HG03439 (cell line): ENCODE measurements at regions not wholly inside any gene's neighbourhood (a gene's known extent, or its start where the extent isn't known, plus 50 kb on each side); places are given as distances from the start of the nearest gene placed in this dataset.

Experiments
- ATAC-seq: cut with Tn5 transposase; IDR thresholded peaks from one replicate; pipeline ENCODE4 v1.9.1; 2021; ENCODE audit warnings: mild to moderate bottlenecking, moderate library complexity; ENCODE audit not compliant: unreplicated experiment

- ATAC-seq, result no peak
Measured at GRCh38 chr1:221408117-221408803, 333.6 kb downstream of the DUSP10 start.

GRCh38 chr1:221411283-221411682 lies 330.6 kb downstream of the DUSP10 start:
- ATAC-seq, result no peak

- no peak for ATAC-seq
Measured at GRCh38 chr1:221414772-221415539, 326.9 kb downstream of the DUSP10 start.

GRCh38 chr1:221415651-221416050 lies 326.2 kb downstream of the DUSP10 start:
- no peak for ATAC-seq

GRCh38 chr1:221416142-221416541 lies 325.7 kb downstream of the DUSP10 start:
- ATAC-seq, result no peak

GRCh38 chr1:221416723-221417122 lies 325.2 kb downstream of the DUSP10 start:
- no peak for ATAC-seq

- ATAC-seq, result no peak
Measured at GRCh38 chr1:221418346-221418745, 323.5 kb downstream of the DUSP10 start.

- no peak for ATAC-seq
Measured at GRCh38 chr1:221419513-221420095, 322.3 kb downstream of the DUSP10 start.

- ATAC-seq, result no peak
Measured at GRCh38 chr1:221429264-221429663, 312.6 kb downstream of the DUSP10 start.

- ATAC-seq, result no peak
Measured at GRCh38 chr1:221430152-221430960, 311.5 kb downstream of the DUSP10 start.

GRCh38 chr1:221431068-221431651 lies 310.7 kb downstream of the DUSP10 start:
- ATAC-seq, result no peak

- no peak for ATAC-seq
Measured at GRCh38 chr1:221431961-221432360, 309.9 kb downstream of the DUSP10 start.

- peak; percentile 67 for ATAC-seq
Measured at GRCh38 chr1:221435504-221435904, 306.4 kb downstream of the DUSP10 start.

GRCh38 chr1:221437171-221437570 lies 304.7 kb downstream of the DUSP10 start:
- no peak for ATAC-seq

- no peak for ATAC-seq
Measured at GRCh38 chr1:221437926-221438325, 304.0 kb downstream of the DUSP10 start.

GRCh38 chr1:221439008-221439746 lies 302.7 kb downstream of the DUSP10 start:
- peak; percentile 82 for ATAC-seq

- no peak for ATAC-seq
Measured at GRCh38 chr1:221439747-221440501, 302.0 kb downstream of the DUSP10 start.

GRCh38 chr1:221440658-221441057 lies 301.2 kb downstream of the DUSP10 start:
- ATAC-seq, result no peak

- ATAC-seq, result no peak
Measured at GRCh38 chr1:221442056-221442455, 299.8 kb downstream of the DUSP10 start.
